ENCODE measurements at regions not wholly inside any gene's neighbourhood (a gene's known extent, or its start where the extent isn't known, plus 50 kb on each side); places are given as distances from the start of the nearest gene placed in this dataset.

DNA sequence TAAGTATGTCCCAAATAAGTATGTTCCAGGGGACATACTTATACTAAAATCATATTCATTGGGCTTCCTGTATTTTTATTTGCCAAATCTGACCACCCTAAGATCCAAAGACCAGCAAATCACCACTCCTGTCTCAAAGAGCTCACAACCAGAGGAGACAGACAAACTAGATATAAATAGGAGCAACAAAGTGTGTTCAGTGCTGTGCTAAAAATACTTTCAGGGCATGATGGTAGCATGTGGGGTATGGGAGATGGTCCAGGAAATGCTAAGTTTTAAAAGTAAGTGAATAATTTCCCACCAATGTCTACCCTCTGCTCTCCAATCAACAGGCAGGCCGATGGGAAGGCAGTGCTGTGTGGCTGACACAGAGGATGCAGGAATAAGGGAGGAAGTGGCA lies 87.1 kb downstream of the C1QL2 start:
- Mint-ChIP-seq H3K27me3 (ENCODE audit: unreplicated experiment) (peaks cover 2% of the 10 kb centered on the region), H3K4me3 (ENCODE audit: unreplicated experiment) (no peak overlapping the region), H3K4me1 (ENCODE audit: unreplicated experiment) (peaks cover 3% of the 10 kb centered on the region), H3K27ac (ENCODE audit: unreplicated experiment) (no peak overlapping the region), H3K36me3 (ENCODE audit: low read depth, unreplicated experiment) (no peaks in the 10 kb centered on the region), H3K9me3 (ENCODE audit: unreplicated experiment) (no peaks in the 10 kb centered on the region)
- DNase-seq (ENCODE audit: low spot score) = no peak
- TF ChIP-seq, protein P1, sequence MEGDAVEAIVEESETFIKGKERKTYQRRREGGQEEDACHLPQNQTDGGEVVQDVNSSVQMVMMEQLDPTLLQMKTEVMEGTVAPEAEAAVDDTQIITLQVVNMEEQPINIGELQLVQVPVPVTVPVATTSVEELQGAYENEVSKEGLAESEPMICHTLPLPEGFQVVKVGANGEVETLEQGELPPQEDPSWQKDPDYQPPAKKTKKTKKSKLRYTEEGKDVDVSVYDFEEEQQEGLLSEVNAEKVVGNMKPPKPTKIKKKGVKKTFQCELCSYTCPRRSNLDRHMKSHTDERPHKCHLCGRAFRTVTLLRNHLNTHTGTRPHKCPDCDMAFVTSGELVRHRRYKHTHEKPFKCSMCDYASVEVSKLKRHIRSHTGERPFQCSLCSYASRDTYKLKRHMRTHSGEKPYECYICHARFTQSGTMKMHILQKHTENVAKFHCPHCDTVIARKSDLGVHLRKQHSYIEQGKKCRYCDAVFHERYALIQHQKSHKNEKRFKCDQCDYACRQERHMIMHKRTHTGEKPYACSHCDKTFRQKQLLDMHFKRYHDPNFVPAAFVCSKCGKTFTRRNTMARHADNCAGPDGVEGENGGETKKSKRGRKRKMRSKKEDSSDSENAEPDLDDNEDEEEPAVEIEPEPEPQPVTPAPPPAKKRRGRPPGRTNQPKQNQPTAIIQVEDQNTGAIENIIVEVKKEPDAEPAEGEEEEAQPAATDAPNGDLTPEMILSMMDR (IDR thresholded peaks at IDR 0.05; ENCODE audit: unreplicated experiment) = no peak

DNA sequence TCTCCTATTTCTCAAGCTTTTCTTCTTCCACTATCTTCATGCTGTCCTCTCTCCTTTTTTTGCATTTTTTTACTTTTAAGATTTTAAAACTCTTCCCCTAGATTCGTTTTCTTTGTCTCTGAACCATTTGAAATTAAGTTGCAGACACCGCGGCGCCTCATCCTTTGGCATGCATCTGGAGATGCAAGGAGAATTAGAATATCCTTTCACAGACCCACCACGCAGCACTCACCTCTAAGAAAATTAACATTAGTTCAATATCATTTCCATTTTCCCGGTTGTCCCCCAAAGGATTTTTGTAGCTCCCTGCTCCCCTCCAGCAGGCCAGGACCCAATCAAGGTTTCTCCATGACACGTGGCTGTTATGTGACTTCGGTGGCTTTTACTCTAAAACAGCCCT lies 88.8 kb downstream of the C1QL2 start:
- H3K4me3 Mint-ChIP-seq (ENCODE audit: unreplicated experiment) = no peak overlapping the region
- TF ChIP-seq, protein P1 (IDR thresholded peaks at IDR 0.05; ENCODE audit: unreplicated experiment) = no peak
- peaks cover 2% of the 10 kb centered on the region for H3K27me3 Mint-ChIP-seq (ENCODE audit: unreplicated experiment)
- H3K9me3 Mint-ChIP-seq (ENCODE audit: unreplicated experiment) = no peaks in the 10 kb centered on the region
- no peak for DNase-seq (ENCODE audit: low spot score)
- no peak overlapping the region for H3K27ac Mint-ChIP-seq (ENCODE audit: unreplicated experiment)
- no peaks in the 10 kb centered on the region for H3K36me3 Mint-ChIP-seq (ENCODE audit: low read depth, unreplicated experiment)
- H3K4me1 Mint-ChIP-seq (ENCODE audit: unreplicated experiment) = peaks cover 3% of the 10 kb centered on the region

DNA sequence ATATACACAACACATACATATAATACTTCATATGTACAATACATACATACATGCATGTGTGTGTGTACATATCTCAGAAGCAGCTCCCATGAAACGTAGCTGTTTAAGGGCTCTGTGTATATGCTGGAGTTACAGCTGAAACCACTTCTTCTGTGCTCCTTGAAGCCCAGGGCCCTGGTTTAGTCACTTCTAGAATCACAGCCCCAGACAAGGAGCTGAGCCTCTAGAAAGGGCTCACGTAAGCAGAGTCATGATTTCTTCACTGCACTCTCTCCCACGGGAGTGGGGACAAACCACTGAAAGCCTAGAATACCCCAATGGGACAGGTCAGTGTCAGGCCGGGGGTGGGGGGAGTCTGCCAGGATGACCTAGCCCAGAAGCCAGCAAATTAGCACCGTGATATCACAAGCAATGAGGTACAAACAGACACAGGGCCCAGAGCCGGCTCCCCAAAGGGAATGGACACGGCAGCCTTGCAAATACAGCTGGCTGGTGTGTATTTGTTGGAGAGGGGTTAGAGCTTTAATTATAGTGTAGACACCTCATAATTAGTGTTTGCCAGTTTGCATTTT lies 90.3 kb downstream of the C1QL2 start:
- Mint-ChIP-seq H3K27ac (ENCODE audit: unreplicated experiment) (no peak overlapping the region), H3K4me3 (ENCODE audit: unreplicated experiment) (no peak overlapping the region), H3K9me3 (ENCODE audit: unreplicated experiment) (no peaks in the 10 kb centered on the region), H3K36me3 (ENCODE audit: low read depth, unreplicated experiment) (no peaks in the 10 kb centered on the region), H3K4me1 (ENCODE audit: unreplicated experiment) (peaks cover 3% of the 10 kb centered on the region), H3K27me3 (ENCODE audit: unreplicated experiment) (peaks cover 4% of the 10 kb centered on the region)
- no peak for DNase-seq (ENCODE audit: low spot score)
- TF ChIP-seq, protein P1 (IDR thresholded peaks at IDR 0.05; ENCODE audit: unreplicated experiment) = no peak

DNA sequence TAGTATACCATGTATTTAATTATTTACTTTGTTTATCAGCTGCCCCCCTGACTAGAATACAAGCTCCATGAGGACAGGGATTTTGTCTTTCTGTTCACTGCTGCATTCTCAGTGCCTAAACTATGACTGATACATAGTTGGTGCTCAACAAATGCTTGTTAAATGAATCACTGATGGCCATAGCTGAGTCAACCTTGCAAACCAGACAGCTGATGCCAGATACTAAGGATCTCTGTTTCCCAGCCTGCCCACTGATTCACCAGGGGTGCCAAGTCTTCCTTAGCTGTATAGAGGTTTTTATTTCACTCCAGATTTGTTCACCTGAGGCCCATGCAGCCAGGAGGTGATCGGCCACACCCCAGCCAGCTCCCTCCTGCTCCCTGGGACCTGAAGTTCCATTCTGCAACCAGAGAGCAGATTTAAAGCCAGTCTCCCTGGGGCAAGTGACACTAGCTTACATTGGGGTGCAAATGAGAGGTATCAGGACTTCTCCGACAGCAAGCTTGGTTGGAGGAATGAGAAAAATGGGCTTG lies 92.2 kb downstream of the C1QL2 start:
- H3K4me3 Mint-ChIP-seq (ENCODE audit: unreplicated experiment) = no peak overlapping the region
- TF ChIP-seq, protein P1 (IDR thresholded peaks at IDR 0.05; ENCODE audit: unreplicated experiment) = no peak
- DNase-seq (ENCODE audit: low spot score) = no peak
- H3K4me1 Mint-ChIP-seq (ENCODE audit: unreplicated experiment) = peaks cover 3% of the 10 kb centered on the region
- no peaks in the 10 kb centered on the region for H3K9me3 Mint-ChIP-seq (ENCODE audit: unreplicated experiment)
- no peaks in the 10 kb centered on the region for H3K36me3 Mint-ChIP-seq (ENCODE audit: low read depth, unreplicated experiment)
- peaks cover 4% of the 10 kb centered on the region for H3K27me3 Mint-ChIP-seq (ENCODE audit: unreplicated experiment)
- H3K27ac Mint-ChIP-seq (ENCODE audit: unreplicated experiment) = no peak overlapping the region

DNA sequence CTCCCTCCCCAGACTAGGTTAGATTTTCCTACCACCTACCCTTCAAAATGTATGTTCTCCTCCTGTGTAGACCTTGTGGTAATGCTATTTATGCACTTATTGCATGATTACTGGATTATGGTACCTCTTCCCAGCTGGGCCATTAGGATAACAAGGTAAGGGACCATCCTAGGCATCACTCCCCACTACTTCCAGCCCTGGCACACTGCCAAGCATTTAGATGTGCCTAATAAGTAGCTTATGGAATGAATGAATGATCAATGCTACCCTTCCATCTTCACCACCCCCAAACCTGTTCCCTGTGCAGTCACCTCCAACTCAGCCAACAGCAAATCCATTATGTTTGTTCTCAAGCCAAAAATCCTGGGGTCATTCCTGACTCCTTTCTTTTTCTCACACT lies 93.4 kb downstream of the C1QL2 start:
- Mint-ChIP-seq H3K36me3 (ENCODE audit: low read depth, unreplicated experiment) (no peaks in the 10 kb centered on the region), H3K27me3 (ENCODE audit: unreplicated experiment) (peaks cover 4% of the 10 kb centered on the region), H3K4me3 (ENCODE audit: unreplicated experiment) (no peak overlapping the region), H3K4me1 (ENCODE audit: unreplicated experiment) (peaks cover 3% of the 10 kb centered on the region), H3K9me3 (ENCODE audit: unreplicated experiment) (no peaks in the 10 kb centered on the region), H3K27ac (ENCODE audit: unreplicated experiment) (no peak overlapping the region)
- no peak for DNase-seq (ENCODE audit: low spot score)
- TF ChIP-seq, protein P1 (IDR thresholded peaks at IDR 0.05; ENCODE audit: unreplicated experiment) = no peak

Data from endothelial cell (in vitro differentiated cells).